GM21723 (cell line): ENCODE measurements at regions not wholly inside any gene's neighbourhood (a gene's known extent, or its start where the extent isn't known, plus 50 kb on each side); places are given as distances from the start of the nearest gene placed in this dataset.

Experiments
- ATAC-seq: cut with Tn5 transposase; IDR thresholded peaks from one replicate; pipeline ENCODE4 v1.9.1; 2021; ENCODE audit warnings: mild to moderate bottlenecking, moderate library complexity; ENCODE audit not compliant: unreplicated experiment

GRCh38 chr2:66689456-66690051 is 254.6 kb downstream of the MEIS1 start:
- ATAC-seq = no peak

- no peak for ATAC-seq
These were observed 256.4 kb downstream of the MEIS1 start for GRCh38 chr2:66691031-66691965.

- ATAC-seq = no peak
These were observed 257.7 kb downstream of the MEIS1 start for GRCh38 chr2:66692521-66693054.

GRCh38 chr2:66693076-66693965 is 258.4 kb downstream of the MEIS1 start:
- no peak for ATAC-seq

- ATAC-seq = no peak
These were observed 259.3 kb downstream of the MEIS1 start for GRCh38 chr2:66694087-66694860.

- no peak for ATAC-seq
These were observed 260.4 kb downstream of the MEIS1 start for GRCh38 chr2:66695226-66695735.

- no peak for ATAC-seq
These were observed 261.4 kb downstream of the MEIS1 start for GRCh38 chr2:66696374-66696773.

GRCh38 chr2:66696886-66697285 is 262.0 kb downstream of the MEIS1 start:
- ATAC-seq = no peak

- no peak for ATAC-seq
These were observed 262.4 kb downstream of the MEIS1 start for GRCh38 chr2:66697366-66697765.

GRCh38 chr2:66698091-66698490 is 263.2 kb downstream of the MEIS1 start:
- no peak for ATAC-seq

- ATAC-seq = no peak
These were observed 263.8 kb downstream of the MEIS1 start for GRCh38 chr2:66698576-66699239.

GRCh38 chr2:66699416-66699792 is 264.5 kb downstream of the MEIS1 start:
- no peak for ATAC-seq

- no peak for ATAC-seq
These were observed 265.1 kb downstream of the MEIS1 start for GRCh38 chr2:66699793-66700676.

- no peak for ATAC-seq
These were observed 265.7 kb downstream of the MEIS1 start for GRCh38 chr2:66700677-66701066.

- ATAC-seq = no peak
These were observed 266.3 kb downstream of the MEIS1 start for GRCh38 chr2:66701251-66701650.

GRCh38 chr2:66701656-66702055 is 266.7 kb downstream of the MEIS1 start:
- ATAC-seq = no peak

GRCh38 chr2:66702301-66702700 is 267.4 kb downstream of the MEIS1 start:
- ATAC-seq = no peak

GRCh38 chr2:66704786-66705185 is 269.9 kb downstream of the MEIS1 start:
- ATAC-seq = no peak

GRCh38 chr2:66714610-66715009 is 279.7 kb downstream of the MEIS1 start:
- ATAC-seq = no peak
